ENCODE measurements at regions not wholly inside any gene's neighbourhood (a gene's known extent, or its start where the extent isn't known, plus 50 kb on each side); places are given as distances from the start of the nearest gene placed in this dataset.

- TF ChIP-seq CTCF (conservative IDR thresholded peaks at IDR 0.05; ENCODE audit: low read length), result no peak
- TF ChIP-seq EZH2phosphoT487 (IDR thresholded peaks at IDR 0.05; ENCODE audit: borderline replicate concordance), result no peak
Measured at GRCh38 chr6:28655164-28655563, 129.5 kb downstream of the GPX5 start.
